ENCODE measurements at regions not wholly inside any gene's neighbourhood (a gene's known extent, or its start where the extent isn't known, plus 50 kb on each side); places are given as distances from the start of the nearest gene placed in this dataset.

GRCh38 chr14:55500219-55500701 is 59.8 kb upstream of the TBPL2 start:
- no peak for DNase-seq (ENCODE audit: low read depth)

GRCh38 chr14:55500708-55501107 is 60.3 kb upstream of the TBPL2 start:
- no peak for DNase-seq (ENCODE audit: low read depth)

- DNase-seq (ENCODE audit: low read depth) = no peak
Observed at GRCh38 chr14:55502746-55503284, 62.4 kb upstream of the TBPL2 start.

- DNase-seq (ENCODE audit: low read depth) = no peak
Observed at GRCh38 chr14:55505846-55506245, 65.4 kb upstream of the TBPL2 start.

- DNase-seq (ENCODE audit: low read depth) = no peak
Observed at GRCh38 chr14:55508676-55509075, 68.3 kb upstream of the TBPL2 start.

GRCh38 chr14:55512421-55512820 is 67.6 kb upstream of the KTN1 start:
- peak; percentile 54 for DNase-seq (ENCODE audit: low read depth)

GRCh38 chr14:55513491-55513890 is 66.5 kb upstream of the KTN1 start:
- no peak for DNase-seq (ENCODE audit: low read depth)

- peak; percentile 49 for DNase-seq (ENCODE audit: low read depth)
Observed at GRCh38 chr14:55514819-55515490, 65.1 kb upstream of the KTN1 start.

GRCh38 chr14:55516776-55517175 is 63.2 kb upstream of the KTN1 start:
- DNase-seq (ENCODE audit: low read depth) = no peak

- no peak for DNase-seq (ENCODE audit: low read depth)
Observed at GRCh38 chr14:55518391-55518790, 61.6 kb upstream of the KTN1 start.

- DNase-seq (ENCODE audit: low read depth) = no peak
Observed at GRCh38 chr14:55519473-55520080, 60.4 kb upstream of the KTN1 start.

- no peak for DNase-seq (ENCODE audit: low read depth)
Observed at GRCh38 chr14:55523321-55523720, 56.7 kb upstream of the KTN1 start.
